CD4-positive, CD25-positive, alpha-beta regulatory T cell (primary cell): ENCODE measurements at regions not wholly inside any gene's neighbourhood (a gene's known extent, or its start where the extent isn't known, plus 50 kb on each side); places are given as distances from the start of the nearest gene placed in this dataset.

Experiments used
- ATAC-seq, 2 donors: fragments of 150-1000 bp; cut with Tn5 transposase; one replicate each; pipeline ENCODE4 v1.10.0; 2021; ENCODE audit warnings: low read depth in 2 of 2, moderate number of reproducible peaks in 2 of 2, moderate library complexity in 1 of 2
- DNase-seq, 3 donors: peaks; one replicate each; pipeline versions ENCODE4 v3.0.0 to v3.0.0-alpha.2; 2012 to 2022; ENCODE audit warnings: mixed read lengths in 1 of 3
- H3K27ac ChIP-seq: one replicate; pipeline ENCODE4 v1.7.0; 2013; ENCODE audit warnings: mild to moderate bottlenecking, low read length; ENCODE audit not compliant: insufficient read depth, poor library complexity, severe bottlenecking
- H3K27me3 ChIP-seq: one replicate; pipeline ENCODE4 v1.7.0; 2013; ENCODE audit warnings: low read length; ENCODE audit not compliant: control insufficient read depth, insufficient read depth
- H3K36me3 ChIP-seq: one replicate; pipeline ENCODE4 v1.7.0; 2013; ENCODE audit warnings: mild to moderate bottlenecking, low read length, moderate library complexity; ENCODE audit not compliant: control insufficient read depth, insufficient read depth
- H3K4me1 ChIP-seq: 2 replicates; pipeline ENCODE4 v1.7.0; 2013; ENCODE audit warnings: mild to moderate bottlenecking, low read length; ENCODE audit not compliant: insufficient read depth, control insufficient read depth, poor library complexity, severe bottlenecking
- H3K4me3 ChIP-seq: one replicate; pipeline ENCODE4 v1.7.0; 2013; ENCODE audit warnings: low read depth, mild to moderate bottlenecking, low read length, moderate library complexity
- H3K9me3 ChIP-seq, 2 experiments: 1 replicate in 1 of 2; 2 replicates in 1 of 2; pipeline ENCODE4 v1.7.0; 2013; ENCODE audit warnings: low read length in 2 of 2, mild to moderate bottlenecking in 1 of 2, moderate library complexity in 1 of 2; ENCODE audit not compliant: control insufficient read depth in 2 of 2
- H3K27ac Mint-ChIP-seq, 3 donors: one replicate each; pipeline ENCODE4 v1.8.0; 2020 to 2022; ENCODE audit warnings: mild to moderate bottlenecking in 3 of 3, mixed read lengths in 3 of 3, moderate library complexity in 2 of 3
- H3K27me3 Mint-ChIP-seq: one replicate; pipeline ENCODE4 v1.8.0; 2022; ENCODE audit warnings: mild to moderate bottlenecking, mixed read lengths
- H3K36me3 Mint-ChIP-seq: one replicate; pipeline ENCODE4 v1.8.0; 2020; ENCODE audit warnings: mixed read lengths
- H3K4me1 Mint-ChIP-seq, 4 donors: one replicate each; pipeline ENCODE4 v1.8.0; 2020 to 2022; ENCODE audit warnings: mixed read lengths in 4 of 4, mild to moderate bottlenecking in 1 of 4
- H3K4me3 Mint-ChIP-seq, 4 donors: one replicate each; pipeline ENCODE4 v1.8.0; 2020 to 2022; ENCODE audit warnings: mild to moderate bottlenecking in 4 of 4, mixed read lengths in 4 of 4, moderate library complexity in 3 of 4
- H3K9me3 Mint-ChIP-seq, 7 donors: one replicate each; pipeline ENCODE4 v1.8.0; 2020 to 2022; ENCODE audit warnings: mixed read lengths in 7 of 7, mild to moderate bottlenecking in 3 of 7, moderate library complexity in 2 of 7

GRCh38 chr2:144713410-144713809, 193.5 kb upstream of the ZEB2 start:
- H3K4me1 Mint-ChIP-seq: no peaks in the 10 kb centered on the region
- Histone ChIP-seq H3K4me1 (no peaks in the 10 kb centered on the region), H3K9me3 (peaks cover 0 to 6% of the 10 kb centered on the region in 2 experiments), H3K36me3 (no peaks in the 10 kb centered on the region), H3K27me3 (no peaks in the 10 kb centered on the region), H3K4me3 (no peak overlapping the region), H3K27ac (no peak overlapping the region)
- peaks cover 5% of the 10 kb centered on the region for H3K27me3 Mint-ChIP-seq
- H3K27ac Mint-ChIP-seq: no peak overlapping the region
- DNase-seq: no peak
- H3K4me3 Mint-ChIP-seq: no peak overlapping the region
- no peaks in the 10 kb centered on the region for H3K36me3 Mint-ChIP-seq
- H3K9me3 Mint-ChIP-seq: peaks cover 1 to 10% (median 5%) of the 10 kb centered on the region in 7 donors
- no peak for ATAC-seq

GRCh38 chr2:144712550-144712940, 192.6 kb upstream of the ZEB2 start:
- no peaks in the 10 kb centered on the region for H3K27me3 ChIP-seq
- DNase-seq (no peak), ATAC-seq (no peak)
- peaks cover 0 to 3% of the 10 kb centered on the region in 2 experiments for H3K9me3 ChIP-seq
- peaks cover 5% of the 10 kb centered on the region for H3K27me3 Mint-ChIP-seq
- no peaks in the 10 kb centered on the region for H3K4me1 ChIP-seq
- H3K36me3 Mint-ChIP-seq: no peaks in the 10 kb centered on the region
- peaks cover 0 to 4% (median 1%) of the 10 kb centered on the region in 7 donors for H3K9me3 Mint-ChIP-seq
- no peaks in the 10 kb centered on the region for H3K4me1 Mint-ChIP-seq
- no peak overlapping the region for H3K4me3 ChIP-seq
- H3K27ac Mint-ChIP-seq: no peak overlapping the region
- no peak overlapping the region for H3K4me3 Mint-ChIP-seq
- no peak overlapping the region for H3K27ac ChIP-seq
- no peaks in the 10 kb centered on the region for H3K36me3 ChIP-seq

- no peak overlapping the region for H3K27ac ChIP-seq
- DNase-seq (no peak), ATAC-seq (no peak)
- Mint-ChIP-seq H3K4me3 (no peak overlapping the region), H3K4me1 (no peaks in the 10 kb centered on the region), H3K9me3 (peaks cover 0 to 6% (median 0%) of the 10 kb centered on the region in 7 donors), H3K27me3 (peaks cover 5% of the 10 kb centered on the region), H3K27ac (no peak overlapping the region), H3K36me3 (no peaks in the 10 kb centered on the region)
- no peaks in the 10 kb centered on the region for H3K27me3 ChIP-seq
- no peak overlapping the region for H3K4me3 ChIP-seq
- H3K4me1 ChIP-seq: no peaks in the 10 kb centered on the region
- no peaks in the 10 kb centered on the region for H3K36me3 ChIP-seq
- no peaks in the 10 kb centered on the region for H3K9me3 ChIP-seq
These were observed 192.0 kb upstream of the ZEB2 start for GRCh38 chr2:144711630-144712549.

- Mint-ChIP-seq H3K9me3 (peaks cover 0 to 6% (median 0%) of the 10 kb centered on the region in 7 donors), H3K27ac (no peak overlapping the region), H3K4me3 (no peak overlapping the region), H3K27me3 (peaks cover 5% of the 10 kb centered on the region), H3K4me1 (no peaks in the 10 kb centered on the region), H3K36me3 (no peaks in the 10 kb centered on the region)
- Histone ChIP-seq H3K4me3 (no peak overlapping the region), H3K9me3 (no peaks in the 10 kb centered on the region), H3K36me3 (no peaks in the 10 kb centered on the region), H3K27ac (no peak overlapping the region), H3K4me1 (no peaks in the 10 kb centered on the region), H3K27me3 (no peaks in the 10 kb centered on the region)
- ATAC-seq (no peak), DNase-seq (no peak)
These were observed 191.2 kb upstream of the ZEB2 start for GRCh38 chr2:144711084-144711483.

- no peaks in the 10 kb centered on the region for H3K9me3 ChIP-seq
- H3K27ac ChIP-seq: no peak overlapping the region
- no peak for ATAC-seq
- no peak for DNase-seq
- Mint-ChIP-seq H3K36me3 (no peaks in the 10 kb centered on the region), H3K27me3 (peaks cover 11% of the 10 kb centered on the region), H3K4me1 (no peaks in the 10 kb centered on the region), H3K27ac (no peak overlapping the region), H3K4me3 (no peak overlapping the region), H3K9me3 (peaks cover 0 to 10% (median 0%) of the 10 kb centered on the region in 7 donors)
- H3K36me3 ChIP-seq: no peaks in the 10 kb centered on the region
- H3K4me1 ChIP-seq: no peaks in the 10 kb centered on the region
- H3K27me3 ChIP-seq: no peaks in the 10 kb centered on the region
- no peak overlapping the region for H3K4me3 ChIP-seq
These were observed 188.7 kb upstream of the ZEB2 start for GRCh38 chr2:144708626-144709025.

DNA sequence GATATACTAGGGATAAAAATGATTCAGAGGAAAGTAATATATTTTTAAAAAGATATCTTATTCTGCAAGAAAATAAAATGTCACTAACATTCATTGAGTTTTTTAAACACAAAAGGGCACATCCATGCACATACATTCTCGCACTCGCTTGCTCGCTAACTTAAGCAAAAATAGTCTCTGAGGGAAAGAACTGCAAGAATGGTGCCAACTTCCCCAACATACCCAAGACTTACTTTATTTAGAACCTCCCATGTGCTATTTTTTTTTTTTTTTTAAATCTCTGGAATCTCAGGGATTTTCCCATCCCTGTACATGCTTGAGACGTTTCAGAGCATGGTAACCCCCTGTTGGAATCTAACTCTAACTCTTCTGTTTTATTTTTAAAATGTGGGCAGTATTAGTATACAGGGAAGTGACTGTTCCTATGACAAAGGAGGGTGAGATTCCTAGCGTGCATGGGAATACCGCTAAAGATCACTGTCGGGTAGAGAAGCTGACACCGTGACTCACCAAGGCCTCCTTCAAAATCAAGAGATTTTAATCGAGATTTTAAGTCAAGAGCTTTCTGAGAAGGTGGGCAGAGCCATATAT, 187.9 kb upstream of the ZEB2 start:
- H3K4me3 Mint-ChIP-seq: no peak overlapping the region
- DNase-seq (no peak), ATAC-seq (no peak)
- H3K36me3 Mint-ChIP-seq: no peaks in the 10 kb centered on the region
- Histone ChIP-seq H3K4me1 (no peaks in the 10 kb centered on the region), H3K4me3 (no peak overlapping the region), H3K27ac (no peak overlapping the region), H3K27me3 (no peaks in the 10 kb centered on the region), H3K36me3 (no peaks in the 10 kb centered on the region), H3K9me3 (no peaks in the 10 kb centered on the region)
- peaks cover 0 to 10% (median 0%) of the 10 kb centered on the region in 7 donors for H3K9me3 Mint-ChIP-seq
- no peak overlapping the region for H3K27ac Mint-ChIP-seq
- no peaks in the 10 kb centered on the region for H3K4me1 Mint-ChIP-seq
- peaks cover 11% of the 10 kb centered on the region for H3K27me3 Mint-ChIP-seq

DNA sequence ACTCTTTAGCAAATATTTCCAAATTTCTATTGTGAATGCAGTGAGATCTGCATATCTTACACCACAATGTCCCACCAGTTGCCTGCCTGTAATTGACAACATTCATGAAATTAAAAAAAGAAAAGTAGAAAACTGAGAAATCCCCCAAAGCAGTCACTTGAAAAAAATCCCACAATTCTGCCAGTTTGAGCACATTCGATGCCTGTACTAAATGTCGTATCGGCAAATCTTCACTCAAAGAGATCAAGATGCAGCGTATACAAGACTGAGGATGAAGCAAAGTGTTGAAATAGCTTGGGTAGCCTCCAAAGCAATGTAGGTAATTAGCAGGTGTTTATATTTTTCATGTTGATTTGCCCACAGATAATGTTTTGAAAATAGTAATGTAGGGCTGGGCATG, 186.7 kb upstream of the ZEB2 start:
- no peak overlapping the region for H3K27ac Mint-ChIP-seq
- no peak overlapping the region for H3K4me3 Mint-ChIP-seq
- H3K4me1 ChIP-seq: no peaks in the 10 kb centered on the region
- ATAC-seq (no peak), DNase-seq (no peak)
- H3K4me1 Mint-ChIP-seq: no peaks in the 10 kb centered on the region
- no peaks in the 10 kb centered on the region for H3K36me3 ChIP-seq
- peaks cover 0 to 10% (median 0%) of the 10 kb centered on the region in 7 donors for H3K9me3 Mint-ChIP-seq
- H3K4me3 ChIP-seq: no peak overlapping the region
- no peak overlapping the region for H3K27ac ChIP-seq
- no peaks in the 10 kb centered on the region for H3K9me3 ChIP-seq
- peaks cover 11% of the 10 kb centered on the region for H3K27me3 Mint-ChIP-seq
- H3K36me3 Mint-ChIP-seq: no peaks in the 10 kb centered on the region
- no peaks in the 10 kb centered on the region for H3K27me3 ChIP-seq
